ENCODE measurements at regions not wholly inside any gene's neighbourhood (a gene's known extent, or its start where the extent isn't known, plus 50 kb on each side); places are given as distances from the start of the nearest gene placed in this dataset.

DNA sequence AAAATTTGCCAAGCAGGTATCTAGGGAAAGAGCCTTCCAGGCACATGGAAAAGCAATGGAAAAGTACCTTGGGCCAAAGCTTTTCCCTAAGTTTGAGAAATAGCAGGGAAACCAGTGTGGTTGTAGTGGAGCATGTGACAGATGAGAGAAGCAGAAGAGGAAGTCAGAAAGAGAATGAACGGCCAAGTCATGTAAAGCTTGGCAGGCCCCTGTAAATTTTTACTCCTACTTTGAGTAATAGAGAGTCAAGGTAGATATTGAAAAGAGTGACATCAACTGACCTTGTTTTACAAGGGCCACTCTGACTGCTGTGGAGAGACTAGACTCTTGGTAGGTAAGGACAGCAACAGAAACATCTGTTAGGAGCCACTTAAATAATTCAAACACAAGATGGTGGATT is 180.9 kb upstream of the PRMT6 start:
- H3K4me3 ChIP-seq (ENCODE audit: low read length): no peak overlapping the region
- TF ChIP-seq, protein P1, sequence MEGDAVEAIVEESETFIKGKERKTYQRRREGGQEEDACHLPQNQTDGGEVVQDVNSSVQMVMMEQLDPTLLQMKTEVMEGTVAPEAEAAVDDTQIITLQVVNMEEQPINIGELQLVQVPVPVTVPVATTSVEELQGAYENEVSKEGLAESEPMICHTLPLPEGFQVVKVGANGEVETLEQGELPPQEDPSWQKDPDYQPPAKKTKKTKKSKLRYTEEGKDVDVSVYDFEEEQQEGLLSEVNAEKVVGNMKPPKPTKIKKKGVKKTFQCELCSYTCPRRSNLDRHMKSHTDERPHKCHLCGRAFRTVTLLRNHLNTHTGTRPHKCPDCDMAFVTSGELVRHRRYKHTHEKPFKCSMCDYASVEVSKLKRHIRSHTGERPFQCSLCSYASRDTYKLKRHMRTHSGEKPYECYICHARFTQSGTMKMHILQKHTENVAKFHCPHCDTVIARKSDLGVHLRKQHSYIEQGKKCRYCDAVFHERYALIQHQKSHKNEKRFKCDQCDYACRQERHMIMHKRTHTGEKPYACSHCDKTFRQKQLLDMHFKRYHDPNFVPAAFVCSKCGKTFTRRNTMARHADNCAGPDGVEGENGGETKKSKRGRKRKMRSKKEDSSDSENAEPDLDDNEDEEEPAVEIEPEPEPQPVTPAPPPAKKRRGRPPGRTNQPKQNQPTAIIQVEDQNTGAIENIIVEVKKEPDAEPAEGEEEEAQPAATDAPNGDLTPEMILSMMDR (conservative IDR thresholded peaks at IDR 0.05; ENCODE audit: low read length): no peak
- no peak for DNase-seq (ENCODE audit: low read depth)

DNA sequence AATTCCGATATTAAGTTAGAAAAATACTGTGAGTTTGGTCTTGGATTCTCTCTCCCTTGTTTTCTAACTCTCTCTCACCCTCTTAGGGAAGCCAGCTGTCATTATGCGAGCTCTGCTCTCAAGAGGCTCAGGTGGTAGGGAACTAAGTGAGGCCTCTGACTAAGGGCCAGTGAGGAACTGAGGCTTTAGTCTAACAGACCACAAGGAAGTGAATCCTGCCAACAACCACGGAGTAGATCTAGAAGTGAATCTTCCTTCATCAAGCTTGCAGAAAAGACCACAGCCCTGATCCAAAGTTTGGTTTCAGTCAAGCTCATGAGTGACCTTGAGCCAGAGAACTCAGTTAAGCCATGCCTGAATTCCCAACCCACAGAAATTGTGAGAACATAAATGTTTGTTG is 180.1 kb upstream of the PRMT6 start:
- H3K4me3 ChIP-seq (ENCODE audit: low read length): no peak overlapping the region
- DNase-seq (ENCODE audit: low read depth): no peak

DNA sequence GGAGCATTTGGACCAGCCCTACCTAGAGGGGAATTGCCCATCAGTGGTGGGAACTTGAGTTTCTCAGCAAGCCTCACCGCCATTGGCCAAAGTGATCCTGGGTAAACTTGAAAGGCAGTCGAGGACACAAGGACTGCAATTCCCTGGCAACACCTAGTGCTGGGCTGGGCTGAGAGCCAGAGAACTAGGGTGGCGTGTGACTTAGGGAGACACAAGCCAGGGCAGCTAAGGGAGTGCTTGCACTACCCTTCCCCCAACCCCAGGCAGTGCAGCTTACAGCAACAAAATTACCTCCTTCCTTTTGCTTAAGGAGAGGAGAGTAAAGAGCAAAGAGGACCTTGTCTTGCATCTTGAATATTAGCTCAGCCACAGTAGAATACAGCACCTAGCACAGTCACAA is 176.9 kb upstream of the PRMT6 start:
- no peak overlapping the region for H3K4me3 ChIP-seq (ENCODE audit: low read length)
- TF ChIP-seq, protein P1 (conservative IDR thresholded peaks at IDR 0.05; ENCODE audit: low read length): no peak
- DNase-seq (ENCODE audit: low read depth): no peak

More for the DNA sequence above, 180.1 kb upstream of the PRMT6 start:
- TF ChIP-seq, protein P1 (conservative IDR thresholded peaks at IDR 0.05; ENCODE audit: low read length): no peak

DNA sequence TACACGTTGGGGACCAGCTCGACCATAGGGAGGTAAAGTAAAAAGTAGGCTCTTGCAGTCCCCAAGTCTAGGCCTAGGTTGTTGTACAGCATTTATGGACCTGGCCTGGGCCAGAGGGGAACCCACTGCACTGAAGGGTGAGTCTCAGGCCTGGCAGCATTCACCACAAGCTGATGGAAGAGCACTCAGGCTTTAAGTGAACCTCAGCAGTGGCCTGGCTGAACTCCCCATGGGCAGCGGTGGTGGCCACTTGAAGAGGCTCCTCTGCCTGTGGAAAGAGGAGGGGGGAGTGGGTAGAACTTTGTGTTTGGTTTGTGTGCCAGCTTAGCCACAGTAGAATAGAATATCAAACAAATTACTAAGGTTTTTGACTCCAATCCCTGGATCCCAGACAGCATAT is 176.2 kb upstream of the PRMT6 start:
- TF ChIP-seq, protein P1 (conservative IDR thresholded peaks at IDR 0.05; ENCODE audit: low read length): no peak
- H3K4me3 ChIP-seq (ENCODE audit: low read length): no peak overlapping the region
- DNase-seq (ENCODE audit: low read depth): no peak

DNA sequence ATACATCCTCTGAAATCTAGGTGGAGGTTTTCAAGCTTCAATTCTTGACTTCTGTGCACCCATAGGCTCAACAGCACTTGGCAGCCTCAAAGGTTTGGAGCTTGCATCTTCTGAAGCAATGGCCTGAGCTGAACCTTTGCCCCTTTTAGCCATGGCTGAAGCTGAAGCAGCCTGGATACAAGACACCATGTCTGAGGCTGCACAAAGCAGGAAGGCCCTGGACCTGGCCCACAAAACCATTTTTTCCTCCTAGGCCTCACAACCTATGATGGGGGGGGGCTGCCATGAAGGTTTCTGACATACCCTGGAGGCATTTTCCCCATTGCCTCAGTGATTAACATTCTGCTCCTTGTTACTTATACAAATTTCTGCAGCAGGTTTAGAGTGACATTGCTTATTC is 173.3 kb upstream of the PRMT6 start:
- TF ChIP-seq, protein P1 (conservative IDR thresholded peaks at IDR 0.05; ENCODE audit: low read length): no peak
- no peak overlapping the region for H3K4me3 ChIP-seq (ENCODE audit: low read length)
- no peak for DNase-seq (ENCODE audit: low read depth)

DNA sequence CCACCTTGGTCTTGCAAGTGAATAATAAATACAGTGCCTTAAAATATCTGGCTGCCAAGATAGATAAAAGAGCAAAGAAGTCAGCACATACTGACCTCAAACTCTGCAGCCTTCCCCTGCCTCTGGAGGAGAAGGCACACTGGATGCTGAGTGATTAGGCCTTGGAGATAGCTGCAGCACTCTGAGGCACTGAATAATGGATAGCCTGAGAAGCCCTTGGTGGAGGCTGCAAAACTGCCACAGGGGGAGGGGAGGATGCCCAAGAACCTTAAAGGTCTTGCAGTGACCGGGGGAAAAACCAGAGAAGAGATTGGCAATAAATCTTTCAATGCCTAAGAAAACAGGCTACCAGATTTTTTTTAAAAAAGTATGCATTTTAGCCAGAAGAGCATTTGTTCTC is 167.4 kb upstream of the PRMT6 start:
- TF ChIP-seq, protein P1 (conservative IDR thresholded peaks at IDR 0.05; ENCODE audit: low read length): no peak
- no peak for DNase-seq (ENCODE audit: low read depth)

DNA sequence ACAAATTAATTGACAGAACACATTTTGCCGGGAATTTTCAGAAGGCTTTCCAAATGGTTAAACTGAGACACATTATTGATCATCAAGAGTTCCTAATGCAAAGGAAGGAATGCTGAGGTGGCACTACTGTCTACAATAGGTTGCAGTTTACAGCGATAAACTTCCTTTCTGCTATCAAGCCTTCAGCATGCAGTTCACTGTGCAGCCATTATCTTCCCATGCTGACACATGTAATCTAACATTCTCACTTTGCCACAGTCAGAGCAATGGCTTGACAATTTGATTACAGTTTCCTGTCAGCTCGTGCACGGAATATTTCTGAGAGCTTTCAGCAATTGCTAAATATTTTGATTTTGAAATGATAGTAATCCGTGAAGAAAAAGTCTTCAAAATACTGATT is 166.9 kb upstream of the PRMT6 start:
- no peak for DNase-seq (ENCODE audit: low read depth)
- TF ChIP-seq, protein P1 (conservative IDR thresholded peaks at IDR 0.05; ENCODE audit: low read length): no peak
- H3K4me3 ChIP-seq (ENCODE audit: low read length): no peak overlapping the region

More for the DNA sequence above, 167.4 kb upstream of the PRMT6 start:
- H3K4me3 ChIP-seq (ENCODE audit: low read length): no peak overlapping the region
